GM19025 (cell line): ENCODE measurements at regions not wholly inside any gene's neighbourhood (a gene's known extent, or its start where the extent isn't known, plus 50 kb on each side); places are given as distances from the start of the nearest gene placed in this dataset.

ENCODE experiments used
- ATAC-seq: cut with Tn5 transposase; IDR thresholded peaks from one replicate; pipeline ENCODE4 v1.9.1; 2021; ENCODE audit warnings: mild to moderate bottlenecking, low read depth, moderate library complexity; ENCODE audit not compliant: unreplicated experiment

- ATAC-seq: no peak
These were observed 464.2 kb upstream of the EEF2KMT start for GRCh38 chr16:5561800-5562199.

DNA sequence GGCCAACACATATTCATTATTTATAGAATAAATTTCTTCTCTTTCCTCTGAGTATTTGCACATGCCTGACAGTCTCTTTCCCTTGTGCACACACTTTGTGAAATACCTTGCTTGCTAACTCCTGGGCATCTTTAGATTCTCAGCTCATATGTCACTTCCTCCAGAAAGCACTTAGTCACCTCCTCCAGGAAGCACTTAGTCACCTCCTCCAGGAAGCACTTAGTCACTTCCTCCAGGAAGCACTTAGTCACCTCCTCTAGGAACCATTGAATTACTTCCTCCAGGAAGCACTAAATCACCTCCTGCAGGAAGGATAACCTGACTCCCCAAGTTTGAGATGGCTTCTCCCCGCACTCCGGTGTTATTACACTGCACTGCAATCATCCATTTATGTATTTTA is 462.5 kb upstream of the EEF2KMT start:
- ATAC-seq: no peak

DNA sequence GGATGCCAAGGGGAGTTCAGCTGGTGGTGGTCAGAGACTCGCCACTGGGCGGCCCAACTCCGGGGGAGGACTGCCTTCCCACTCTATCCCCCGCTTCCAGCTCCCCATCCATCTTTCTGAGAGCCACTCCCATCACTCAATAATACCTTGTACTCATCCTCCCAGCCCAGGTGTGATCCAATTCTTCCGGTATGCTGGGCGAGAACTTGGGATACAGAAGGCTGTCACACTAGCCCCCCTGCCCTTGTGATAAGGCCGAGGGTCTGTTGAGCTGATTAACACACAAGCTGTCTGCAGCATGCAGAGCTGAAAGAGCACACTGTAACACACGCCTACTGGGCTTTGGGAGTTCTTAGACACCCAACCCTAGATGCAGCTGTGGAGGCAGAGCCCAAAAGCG is 460.4 kb upstream of the EEF2KMT start:
- ATAC-seq: no peak

DNA sequence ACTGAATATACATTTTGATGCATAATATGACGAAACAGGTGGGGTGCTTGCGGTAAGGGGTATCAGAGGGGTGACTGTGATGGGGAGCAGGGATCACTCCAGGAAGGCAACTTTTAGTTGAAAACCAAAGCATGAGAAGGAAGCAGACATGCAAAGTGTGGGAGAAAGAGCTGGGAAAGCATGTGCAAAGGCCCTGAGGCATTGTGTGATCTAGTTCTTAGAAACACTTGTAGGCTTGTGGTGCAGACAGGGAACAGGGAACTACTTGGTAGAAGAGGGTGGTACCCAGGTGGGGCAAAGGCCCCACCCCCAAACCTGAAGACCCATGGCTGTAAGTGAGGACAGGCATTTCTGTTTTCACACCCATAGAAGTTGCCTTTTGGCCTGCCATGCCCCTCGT is 459.9 kb upstream of the EEF2KMT start:
- no peak for ATAC-seq

- ATAC-seq: no peak
These were observed 458.7 kb upstream of the EEF2KMT start for GRCh38 chr16:5556158-5556810.

GRCh38 chr16:5551909-5552308 is 454.3 kb upstream of the EEF2KMT start:
- no peak for ATAC-seq

DNA sequence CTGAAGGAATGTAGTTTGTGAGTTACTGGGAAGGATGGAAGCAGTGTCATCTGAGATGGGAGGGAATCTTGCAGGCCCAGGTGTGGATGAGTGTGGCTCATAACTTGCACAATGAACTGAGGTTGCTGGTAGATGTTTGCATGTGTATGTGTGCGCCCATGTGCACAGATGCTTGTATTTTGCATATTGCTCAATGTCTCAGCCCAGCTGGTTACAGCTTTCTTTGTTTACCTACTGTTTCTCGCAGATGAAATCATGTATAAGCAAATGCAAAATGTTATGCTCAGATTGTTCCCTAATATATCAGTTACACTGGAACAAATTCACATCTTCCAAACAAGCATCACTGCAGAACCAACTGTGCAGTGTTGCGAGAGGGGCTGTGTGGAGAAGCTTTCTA is 452.2 kb upstream of the EEF2KMT start:
- ATAC-seq: no peak

GRCh38 chr16:5541356-5541755 is 443.8 kb upstream of the EEF2KMT start:
- ATAC-seq: no peak

GRCh38 chr16:5537347-5537746 is 439.8 kb upstream of the EEF2KMT start:
- no peak for ATAC-seq

GRCh38 chr16:5533321-5533888 is 435.8 kb upstream of the EEF2KMT start:
- no peak for ATAC-seq

- ATAC-seq: no peak
These were observed 430.2 kb upstream of the EEF2KMT start for GRCh38 chr16:5527817-5528216.

GRCh38 chr16:5526826-5527225 is 429.2 kb upstream of the EEF2KMT start:
- no peak for ATAC-seq

DNA sequence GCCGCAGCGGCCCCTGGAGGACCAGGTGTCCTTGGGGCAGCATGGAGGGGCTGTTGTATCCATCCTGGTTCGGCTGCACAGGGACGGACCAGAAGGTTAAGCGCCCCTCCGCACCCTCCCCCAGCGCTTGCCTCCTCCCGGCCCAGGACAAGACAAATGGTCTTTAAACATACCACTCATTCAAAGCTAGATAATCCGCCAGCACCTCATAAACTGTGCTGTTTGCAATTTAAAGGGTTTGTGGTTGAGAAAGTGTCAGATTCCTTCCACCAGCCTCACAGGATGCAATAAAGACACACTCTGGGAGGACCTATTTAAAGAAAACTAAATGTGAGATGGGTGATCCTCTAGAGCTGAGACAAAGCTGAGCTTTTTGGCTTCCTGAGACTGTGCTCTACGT is 426.2 kb upstream of the EEF2KMT start:
- no peak for ATAC-seq

- ATAC-seq: no peak
These were observed 418.5 kb upstream of the EEF2KMT start for GRCh38 chr16:5516115-5516514.

GRCh38 chr16:5512014-5512413 is 414.4 kb upstream of the EEF2KMT start:
- no peak for ATAC-seq

DNA sequence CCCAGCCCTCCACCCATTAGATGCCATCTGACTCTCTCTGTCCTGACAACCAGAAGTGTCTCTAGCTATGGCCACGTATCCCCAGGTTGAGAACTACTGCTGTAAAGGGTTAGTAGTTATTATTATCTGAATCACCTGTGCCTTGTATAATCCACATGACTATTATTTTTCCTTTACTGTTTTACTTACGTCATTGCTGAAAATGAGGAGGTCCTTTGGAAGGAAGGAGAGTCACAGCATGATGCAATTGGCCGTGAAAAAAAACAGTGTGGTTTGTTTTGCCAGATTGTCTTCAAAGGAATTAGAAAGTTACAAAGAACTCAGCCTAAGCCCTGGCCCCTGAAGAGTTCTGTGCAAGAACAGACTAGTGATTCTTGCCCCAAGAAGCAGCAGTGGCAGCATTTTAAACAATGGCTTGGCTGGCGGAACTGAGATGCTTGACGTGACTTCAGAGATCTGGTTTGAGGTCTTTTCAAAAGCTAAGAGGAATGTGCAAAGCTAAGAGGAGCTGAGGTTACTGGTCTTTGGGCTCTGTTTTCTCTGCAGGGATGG is 413.3 kb upstream of the EEF2KMT start:
- ATAC-seq: no peak

DNA sequence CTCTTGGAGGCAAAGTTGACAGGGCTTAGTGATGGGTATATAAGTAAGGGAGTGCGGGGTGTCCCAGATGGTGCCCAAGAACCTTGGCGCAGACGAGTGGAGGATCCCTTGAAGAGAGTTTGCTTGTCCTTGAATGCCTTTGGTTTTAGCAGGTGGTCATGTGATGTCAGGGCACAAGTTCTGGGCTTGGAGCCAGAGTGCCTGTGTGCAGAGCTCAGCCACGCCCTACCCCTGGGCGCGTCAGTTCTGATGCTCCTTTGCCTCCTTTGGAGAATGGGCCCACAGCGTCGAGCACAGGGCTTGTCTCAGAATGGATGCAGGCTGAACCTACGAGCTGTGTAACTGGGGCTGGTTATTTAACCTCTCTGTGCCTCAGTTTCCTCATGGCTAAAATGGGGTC is 412.2 kb upstream of the EEF2KMT start:
- ATAC-seq: no peak

GRCh38 chr16:5509336-5509735 is 411.7 kb upstream of the EEF2KMT start:
- no peak for ATAC-seq

GRCh38 chr16:5508371-5508770 is 410.8 kb upstream of the EEF2KMT start:
- no peak for ATAC-seq

- no peak for ATAC-seq
These were observed 408.4 kb upstream of the EEF2KMT start for GRCh38 chr16:5506021-5506420.

- no peak for ATAC-seq
These were observed 407.7 kb upstream of the EEF2KMT start for GRCh38 chr16:5505091-5505887.
